Mesodermal cell (in vitro differentiated cells): ENCODE measurements at regions not wholly inside any gene's neighbourhood (a gene's known extent, or its start where the extent isn't known, plus 50 kb on each side); places are given as distances from the start of the nearest gene placed in this dataset.

Experiments used
- H3K27ac ChIP-seq: 2 replicates; pipeline ENCODE4 v1.7.0; 2013; ENCODE audit warnings: mild to moderate bottlenecking, low read depth, low read length, moderate library complexity; ENCODE audit not compliant: severe bottlenecking
- H3K36me3 ChIP-seq: 2 replicates; pipeline ENCODE4 v1.7.1; 2013; ENCODE audit warnings: mild to moderate bottlenecking, low read length, moderate library complexity; ENCODE audit not compliant: control insufficient read depth, insufficient read depth
- H3K4me1 ChIP-seq: one replicate; pipeline ENCODE4 v1.7.1; 2013; ENCODE audit warnings: mild to moderate bottlenecking, low read length; ENCODE audit not compliant: insufficient read depth, control insufficient read depth, poor library complexity, severe bottlenecking
- H3K4me3 ChIP-seq: 2 replicates; pipeline ENCODE4 v1.7.0; 2013; ENCODE audit warnings: low read length, control low read depth, mild to moderate bottlenecking; ENCODE audit not compliant: insufficient read depth, poor library complexity, severe bottlenecking; ENCODE audit errors: extremely low read depth
- H3K9me3 ChIP-seq: 2 replicates; pipeline ENCODE4 v1.7.1; 2013; ENCODE audit warnings: mild to moderate bottlenecking, low read length, moderate library complexity; ENCODE audit not compliant: control insufficient read depth
- WGBS, 2 experiments: methylation state at CpG; one replicate each; pipeline ENCODE4 v1.1.5; 2013; ENCODE audit warnings: missing lambda C conversion rate in 2 of 2; ENCODE audit not compliant: insufficient coverage in 2 of 2; 5-methylcytosine and 5-hydroxymethylcytosine counted together

DNA sequence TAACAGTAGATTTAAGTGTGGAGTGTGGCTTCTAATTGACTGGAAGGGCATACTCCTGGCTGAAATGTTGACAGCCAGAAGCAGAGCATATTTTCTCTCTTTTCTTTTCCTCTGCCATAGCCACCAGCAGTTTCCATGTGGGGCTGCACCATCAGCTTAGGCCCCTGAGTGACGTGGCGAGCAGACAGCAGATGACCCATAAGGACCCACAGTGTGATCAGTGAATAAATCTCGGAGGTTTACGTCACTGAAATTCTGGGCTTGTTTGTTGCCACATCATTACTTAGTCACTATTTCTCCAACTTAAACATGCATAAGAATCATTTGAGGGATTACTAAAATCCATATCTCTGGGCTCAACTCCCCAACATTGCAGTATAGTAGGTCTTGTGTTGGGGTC is 549.7 kb upstream of the TMEM132C start:
- H3K4me1 ChIP-seq, result no peaks in the 10 kb centered on the region
- no peak overlapping the region for H3K27ac ChIP-seq
- no peaks in the 10 kb centered on the region for H3K9me3 ChIP-seq
- no peaks in the 10 kb centered on the region for H3K36me3 ChIP-seq
- 94 to 100% methylated on average over 2 to 3 of the region's 4 CpGs for WGBS, 2 experiments
- no peak overlapping the region for H3K4me3 ChIP-seq

DNA sequence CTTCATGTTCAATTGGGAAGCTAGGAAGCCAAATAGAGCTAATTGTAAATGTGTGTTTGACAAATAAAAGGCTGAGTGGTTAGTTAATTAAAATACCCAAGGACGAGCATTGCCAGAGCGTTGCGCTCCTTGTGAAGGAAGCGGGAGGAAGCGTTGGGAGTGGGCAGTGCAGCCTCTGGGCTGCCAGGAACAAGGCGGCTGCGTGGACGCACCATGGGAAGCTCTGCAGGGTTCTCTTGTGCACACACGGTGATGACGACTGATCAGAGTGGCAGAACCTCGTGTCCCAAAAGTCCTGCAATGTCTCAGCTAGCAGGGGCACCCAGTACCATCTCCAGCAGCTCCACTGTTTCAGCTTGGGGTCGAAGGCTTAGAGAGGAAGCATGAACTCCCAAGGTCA is 546.6 kb upstream of the TMEM132C start:
- H3K9me3 ChIP-seq, result no peaks in the 10 kb centered on the region
- H3K27ac ChIP-seq, result no peak overlapping the region
- no peak overlapping the region for H3K4me3 ChIP-seq
- no peaks in the 10 kb centered on the region for H3K36me3 ChIP-seq
- WGBS, 2 experiments, result 94 to 96% methylated on average over 8 to 12 of the region's 12 CpGs
- H3K4me1 ChIP-seq, result no peaks in the 10 kb centered on the region

DNA sequence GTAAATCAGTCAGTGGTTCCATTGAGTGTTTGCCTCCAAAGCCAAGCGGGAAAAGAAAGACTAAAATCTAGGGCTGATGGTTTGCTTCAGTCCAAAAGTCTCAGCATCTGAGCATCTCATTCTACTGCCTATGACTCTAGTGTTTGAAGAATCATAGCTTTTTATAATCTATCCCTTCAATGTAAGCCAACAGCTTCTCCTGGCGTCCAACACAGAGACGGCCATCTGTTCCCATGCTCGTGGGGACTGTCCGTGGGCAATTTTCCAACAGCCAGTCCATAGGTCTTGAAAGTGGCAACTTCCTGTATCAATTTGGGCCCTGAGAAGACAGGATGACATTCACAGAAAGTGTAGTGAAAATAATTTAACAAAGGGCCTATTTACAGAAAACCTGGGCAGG is 544.4 kb upstream of the TMEM132C start:
- Histone ChIP-seq H3K4me1 (no peaks in the 10 kb centered on the region), H3K4me3 (no peak overlapping the region), H3K27ac (no peak overlapping the region), H3K9me3 (no peaks in the 10 kb centered on the region), H3K36me3 (no peaks in the 10 kb centered on the region)
- WGBS, 2 experiments, result 94 to 96% methylated on average over 4 to 5 of the region's 5 CpGs

GRCh38 chr12:127723251-127723650 is 543.7 kb upstream of the TMEM132C start:
- H3K4me3 ChIP-seq, result no peak overlapping the region
- no peaks in the 10 kb centered on the region for H3K4me1 ChIP-seq

DNA sequence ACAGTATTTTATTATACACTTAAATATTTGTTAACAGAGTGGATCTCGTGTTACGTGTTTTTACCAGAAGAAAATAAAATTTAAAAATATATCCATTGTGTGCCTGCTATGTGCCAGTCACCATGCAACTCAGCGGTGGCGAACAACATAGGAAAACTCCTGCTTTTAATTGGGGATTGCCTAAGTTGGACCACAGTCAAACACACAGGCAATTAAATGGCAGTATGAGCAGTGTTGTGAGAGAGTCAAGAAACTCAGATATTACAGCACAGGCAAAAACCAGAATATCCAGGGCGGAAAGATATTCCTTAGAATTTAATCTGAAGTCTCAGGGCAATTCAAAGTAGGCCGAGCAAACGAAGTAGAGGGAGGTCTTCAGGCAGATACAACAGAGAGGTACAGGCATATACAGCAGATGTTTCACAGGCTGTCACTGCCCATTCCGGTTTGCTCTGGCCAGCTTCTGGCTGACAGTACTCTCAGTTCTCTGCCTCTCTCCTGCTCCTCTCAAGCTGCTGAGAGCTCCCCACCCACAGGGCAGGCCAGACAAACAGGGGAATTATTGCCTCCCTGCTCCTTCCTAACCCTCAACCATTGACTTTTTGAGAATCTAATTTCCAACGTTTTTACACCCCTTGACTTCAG is 540.2 kb upstream of the TMEM132C start:
- H3K9me3 ChIP-seq, result no peaks in the 10 kb centered on the region
- no peaks in the 10 kb centered on the region for H3K4me1 ChIP-seq
- WGBS, 2 experiments, result 88 to 90% methylated on average over 6 to 7 of the region's 9 CpGs
- no peak overlapping the region for H3K27ac ChIP-seq
- no peak overlapping the region for H3K4me3 ChIP-seq
- H3K36me3 ChIP-seq, result no peaks in the 10 kb centered on the region

More at GRCh38 chr12:127723251-127723650, 543.7 kb upstream of the TMEM132C start:
- Histone ChIP-seq H3K9me3 (no peaks in the 10 kb centered on the region), H3K27ac (no peak overlapping the region), H3K36me3 (no peaks in the 10 kb centered on the region)
- WGBS, 2 experiments, result 89 to 93% methylated on average over 2 to 3 of the region's 4 CpGs

GRCh38 chr12:127728285-127728684 is 538.7 kb upstream of the TMEM132C start:
- Histone ChIP-seq H3K27ac (no peak overlapping the region), H3K36me3 (no peaks in the 10 kb centered on the region), H3K9me3 (no peaks in the 10 kb centered on the region), H3K4me3 (no peak overlapping the region), H3K4me1 (no peaks in the 10 kb centered on the region)
- WGBS, 2 experiments, result 83 to 100% methylated on average over 1 to 2 of the region's 3 CpGs

DNA sequence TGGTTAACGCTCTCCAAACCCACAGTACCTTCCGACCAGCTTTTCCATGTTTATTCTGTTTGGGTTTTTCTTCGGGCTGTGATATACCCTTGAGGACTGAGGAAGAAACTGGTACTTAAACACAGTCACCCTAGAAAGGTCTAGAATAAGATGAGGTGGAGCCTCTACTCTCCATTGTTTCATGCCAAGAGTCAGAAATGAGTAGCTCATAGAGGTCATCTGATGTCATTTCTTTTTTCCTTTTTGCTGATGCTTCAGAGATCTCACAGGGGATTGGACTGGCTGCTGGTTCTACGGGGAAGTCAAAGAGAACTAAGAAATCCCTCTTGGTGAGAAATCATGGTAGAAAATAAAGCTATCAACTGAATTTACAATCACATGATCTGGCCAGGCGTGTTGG is 538.2 kb upstream of the TMEM132C start:
- no peaks in the 10 kb centered on the region for H3K9me3 ChIP-seq
- 91 to 100% methylated on average over 1 to 2 of the region's 5 CpGs for WGBS, 2 experiments
- no peaks in the 10 kb centered on the region for H3K4me1 ChIP-seq
- no peaks in the 10 kb centered on the region for H3K36me3 ChIP-seq
- H3K27ac ChIP-seq, result no peak overlapping the region
- H3K4me3 ChIP-seq, result no peak overlapping the region

DNA sequence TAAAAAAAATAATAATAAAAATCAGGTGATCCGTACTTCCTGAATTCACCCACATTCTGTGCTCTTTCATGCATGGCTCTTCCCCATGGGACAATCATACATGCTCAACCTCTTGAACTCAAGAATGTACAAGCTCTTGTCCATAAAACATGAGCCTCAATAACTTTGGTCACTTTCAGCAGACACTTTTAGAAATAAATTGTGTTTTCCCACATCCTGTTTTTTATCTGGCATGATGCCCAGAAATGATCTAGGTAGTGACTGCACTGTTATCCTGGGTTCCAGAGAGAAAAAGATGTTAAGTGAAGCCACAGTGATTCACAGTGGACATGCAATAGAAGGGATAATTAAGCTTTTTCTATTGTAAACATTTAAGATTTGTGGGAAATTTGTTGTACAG is 537.6 kb upstream of the TMEM132C start:
- no peaks in the 10 kb centered on the region for H3K36me3 ChIP-seq
- H3K4me3 ChIP-seq, result no peak overlapping the region
- no peaks in the 10 kb centered on the region for H3K4me1 ChIP-seq
- no peaks in the 10 kb centered on the region for H3K9me3 ChIP-seq
- H3K27ac ChIP-seq, result no peak overlapping the region
- WGBS, 2 experiments, result 100% methylated on average over 1 of the region's 1 CpG

GRCh38 chr12:127731657-127732056 is 535.3 kb upstream of the TMEM132C start:
- Histone ChIP-seq H3K4me1 (no peaks in the 10 kb centered on the region), H3K27ac (no peak overlapping the region), H3K9me3 (no peaks in the 10 kb centered on the region), H3K36me3 (no peaks in the 10 kb centered on the region), H3K4me3 (no peak overlapping the region)
- 64 to 65% methylated on average over 6 to 7 of the region's 7 CpGs for WGBS, 2 experiments

DNA sequence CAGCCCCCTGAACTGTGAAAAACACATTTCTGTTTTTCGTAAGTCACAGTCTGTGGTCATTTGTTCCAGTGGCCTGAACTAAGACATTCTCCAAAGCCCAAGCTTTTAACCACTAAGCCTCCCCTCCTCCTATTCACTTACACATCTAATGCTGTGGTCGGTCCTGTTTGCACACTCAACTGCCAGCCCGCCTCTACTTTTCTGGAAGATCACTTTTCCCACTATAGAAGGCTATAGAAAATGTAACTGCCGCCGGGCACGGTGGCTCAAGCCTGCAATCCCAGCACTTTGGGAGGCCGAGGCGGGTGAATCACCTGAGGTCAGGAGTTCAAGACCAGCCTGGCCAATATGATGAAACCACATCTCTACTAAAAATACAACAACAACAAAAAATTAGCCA is 524.7 kb upstream of the TMEM132C start:
- Histone ChIP-seq H3K4me3 (no peak overlapping the region), H3K9me3 (no peaks in the 10 kb centered on the region), H3K36me3 (no peaks in the 10 kb centered on the region), H3K27ac (no peak overlapping the region), H3K4me1 (no peaks in the 10 kb centered on the region)
- WGBS, 2 experiments, result 91 to 100% methylated on average over 3 to 7 of the region's 8 CpGs

DNA sequence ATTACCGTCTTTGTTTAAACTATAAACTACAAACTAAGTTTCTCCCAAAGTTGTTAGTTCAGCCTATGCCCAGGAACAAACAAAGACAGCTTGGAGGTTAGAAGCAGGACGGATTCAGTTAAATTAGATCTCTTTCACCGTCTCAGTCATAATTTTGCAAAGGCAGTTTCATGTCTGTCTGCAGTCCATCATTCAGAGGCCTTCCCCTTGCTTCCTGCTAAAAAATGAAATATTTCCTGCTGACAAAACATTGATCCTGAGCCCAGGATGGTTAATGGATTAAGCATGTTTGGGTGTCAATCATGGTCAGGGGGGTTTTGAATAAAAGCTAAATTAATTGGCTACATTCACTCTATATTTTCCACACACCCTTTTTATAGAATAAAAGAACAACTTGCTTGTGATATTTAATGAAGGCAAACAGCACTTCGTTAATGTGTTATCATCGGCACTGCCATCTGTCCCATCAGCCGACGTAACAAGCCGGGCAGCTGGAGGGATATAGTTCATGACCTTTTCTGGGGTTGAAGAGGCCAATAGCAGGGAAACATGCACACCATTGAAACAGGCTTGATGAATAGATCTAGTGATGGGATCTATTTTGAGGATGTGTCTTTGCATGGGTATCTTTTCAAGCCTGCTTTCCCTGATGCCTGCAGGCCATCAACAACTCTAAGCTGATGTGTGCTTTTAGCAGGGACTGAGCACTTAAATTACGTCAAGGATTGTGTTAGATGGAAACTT is 521.3 kb upstream of the TMEM132C start:
- Histone ChIP-seq H3K36me3 (no peaks in the 10 kb centered on the region), H3K4me3 (no peak overlapping the region), H3K4me1 (no peaks in the 10 kb centered on the region), H3K9me3 (no peaks in the 10 kb centered on the region), H3K27ac (no peak overlapping the region)
- WGBS, 2 experiments, result 93 to 96% methylated on average over 7 to 8 of the region's 9 CpGs
